GM23338 (cell line): ENCODE measurements at regions not wholly inside any gene's neighbourhood (a gene's known extent, or its start where the extent isn't known, plus 50 kb on each side); places are given as distances from the start of the nearest gene placed in this dataset.

Source experiments
- TF ChIP-seq, protein P1 (sequence below): fragments of 250-450 bp; sonication (Bioruptor Pico); IDR thresholded peaks from 2 replicates; pipeline ENCODE4 v1.5.0; 2020; ENCODE audit warnings: mild to moderate bottlenecking, moderate library complexity
- TF ChIP-seq, protein P2 (sequence below), 2 experiments: fragments of 200-600 bp in 1 of 2; sonication (generic) in 1 of 2; conservative IDR thresholded peaks; 2 replicates each; pipeline versions ENCODE4 v1.5.1 to v1.6.1; 2016 to 2017; ENCODE audit warnings: antibody characterized with exemption in 2 of 2, low read depth in 2 of 2, mild to moderate bottlenecking in 2 of 2, moderate library complexity in 1 of 2

DNA sequence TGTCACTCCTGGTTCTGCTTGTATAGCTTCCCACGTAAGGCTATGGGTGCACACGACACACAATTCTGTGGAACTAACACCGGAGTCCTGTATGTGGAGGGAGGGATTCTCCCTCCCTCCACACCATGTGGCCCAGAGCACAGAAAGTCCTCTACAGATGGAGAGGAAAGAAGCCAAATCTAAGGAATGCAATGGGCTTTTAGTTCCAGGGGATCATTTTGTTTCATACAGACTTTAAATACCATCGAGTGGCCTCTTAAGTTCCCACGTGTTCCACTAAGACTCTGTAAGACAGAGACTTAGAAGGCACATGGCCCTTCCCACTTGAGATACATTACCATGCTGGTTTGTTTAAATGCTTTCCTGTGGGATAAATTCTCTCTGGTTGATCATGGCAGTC is 156.0 kb downstream of the TGFB2 start:
- TF ChIP-seq, protein P1, sequence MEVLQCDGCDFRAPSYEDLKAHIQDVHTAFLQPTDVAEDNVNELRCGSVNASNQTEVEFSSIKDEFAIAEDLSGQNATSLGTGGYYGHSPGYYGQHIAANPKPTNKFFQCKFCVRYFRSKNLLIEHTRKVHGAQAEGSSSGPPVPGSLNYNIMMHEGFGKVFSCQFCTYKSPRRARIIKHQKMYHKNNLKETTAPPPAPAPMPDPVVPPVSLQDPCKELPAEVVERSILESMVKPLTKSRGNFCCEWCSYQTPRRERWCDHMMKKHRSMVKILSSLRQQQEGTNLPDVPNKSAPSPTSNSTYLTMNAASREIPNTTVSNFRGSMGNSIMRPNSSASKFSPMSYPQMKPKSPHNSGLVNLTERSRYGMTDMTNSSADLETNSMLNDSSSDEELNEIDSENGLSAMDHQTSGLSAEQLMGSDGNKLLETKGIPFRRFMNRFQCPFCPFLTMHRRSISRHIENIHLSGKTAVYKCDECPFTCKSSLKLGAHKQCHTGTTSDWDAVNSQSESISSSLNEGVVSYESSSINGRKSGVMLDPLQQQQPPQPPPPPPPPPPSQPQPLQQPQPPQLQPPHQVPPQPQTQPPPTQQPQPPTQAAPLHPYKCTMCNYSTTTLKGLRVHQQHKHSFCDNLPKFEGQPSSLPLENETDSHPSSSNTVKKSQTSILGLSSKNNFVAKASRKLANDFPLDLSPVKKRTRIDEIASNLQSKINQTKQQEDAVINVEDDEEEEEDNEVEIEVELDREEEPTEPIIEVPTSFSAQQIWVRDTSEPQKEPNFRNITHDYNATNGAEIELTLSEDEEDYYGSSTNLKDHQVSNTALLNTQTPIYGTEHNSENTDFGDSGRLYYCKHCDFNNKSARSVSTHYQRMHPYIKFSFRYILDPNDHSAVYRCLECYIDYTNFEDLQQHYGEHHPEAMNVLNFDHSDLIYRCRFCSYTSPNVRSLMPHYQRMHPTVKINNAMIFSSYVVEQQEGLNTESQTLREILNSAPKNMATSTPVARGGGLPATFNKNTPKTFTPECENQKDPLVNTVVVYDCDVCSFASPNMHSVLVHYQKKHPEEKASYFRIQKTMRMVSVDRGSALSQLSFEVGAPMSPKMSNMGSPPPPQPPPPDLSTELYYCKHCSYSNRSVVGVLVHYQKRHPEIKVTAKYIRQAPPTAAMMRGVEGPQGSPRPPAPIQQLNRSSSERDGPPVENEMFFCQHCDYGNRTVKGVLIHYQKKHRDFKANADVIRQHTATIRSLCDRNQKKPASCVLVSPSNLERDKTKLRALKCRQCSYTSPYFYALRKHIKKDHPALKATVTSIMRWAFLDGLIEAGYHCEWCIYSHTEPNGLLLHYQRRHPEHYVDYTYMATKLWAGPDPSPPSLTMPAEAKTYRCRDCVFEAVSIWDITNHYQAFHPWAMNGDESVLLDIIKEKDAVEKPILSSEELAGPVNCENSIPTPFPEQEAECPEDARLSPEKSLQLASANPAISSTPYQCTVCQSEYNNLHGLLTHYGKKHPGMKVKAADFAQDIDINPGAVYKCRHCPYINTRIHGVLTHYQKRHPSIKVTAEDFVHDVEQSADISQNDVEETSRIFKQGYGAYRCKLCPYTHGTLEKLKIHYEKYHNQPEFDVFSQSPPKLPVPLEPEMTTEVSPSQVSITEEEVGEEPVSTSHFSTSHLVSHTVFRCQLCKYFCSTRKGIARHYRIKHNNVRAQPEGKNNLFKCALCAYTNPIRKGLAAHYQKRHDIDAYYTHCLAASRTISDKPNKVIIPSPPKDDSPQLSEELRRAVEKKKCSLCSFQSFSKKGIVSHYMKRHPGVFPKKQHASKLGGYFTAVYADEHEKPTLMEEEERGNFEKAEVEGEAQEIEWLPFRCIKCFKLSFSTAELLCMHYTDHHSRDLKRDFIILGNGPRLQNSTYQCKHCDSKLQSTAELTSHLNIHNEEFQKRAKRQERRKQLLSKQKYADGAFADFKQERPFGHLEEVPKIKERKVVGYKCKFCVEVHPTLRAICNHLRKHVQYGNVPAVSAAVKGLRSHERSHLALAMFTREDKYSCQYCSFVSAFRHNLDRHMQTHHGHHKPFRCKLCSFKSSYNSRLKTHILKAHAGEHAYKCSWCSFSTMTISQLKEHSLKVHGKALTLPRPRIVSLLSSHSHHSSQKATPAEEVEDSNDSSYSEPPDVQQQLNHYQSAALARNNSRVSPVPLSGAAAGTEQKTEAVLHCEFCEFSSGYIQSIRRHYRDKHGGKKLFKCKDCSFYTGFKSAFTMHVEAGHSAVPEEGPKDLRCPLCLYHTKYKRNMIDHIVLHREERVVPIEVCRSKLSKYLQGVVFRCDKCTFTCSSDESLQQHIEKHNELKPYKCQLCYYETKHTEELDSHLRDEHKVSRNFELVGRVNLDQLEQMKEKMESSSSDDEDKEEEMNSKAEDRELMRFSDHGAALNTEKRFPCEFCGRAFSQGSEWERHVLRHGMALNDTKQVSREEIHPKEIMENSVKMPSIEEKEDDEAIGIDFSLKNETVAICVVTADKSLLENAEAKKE, result no peak
- TF ChIP-seq, protein P2, sequence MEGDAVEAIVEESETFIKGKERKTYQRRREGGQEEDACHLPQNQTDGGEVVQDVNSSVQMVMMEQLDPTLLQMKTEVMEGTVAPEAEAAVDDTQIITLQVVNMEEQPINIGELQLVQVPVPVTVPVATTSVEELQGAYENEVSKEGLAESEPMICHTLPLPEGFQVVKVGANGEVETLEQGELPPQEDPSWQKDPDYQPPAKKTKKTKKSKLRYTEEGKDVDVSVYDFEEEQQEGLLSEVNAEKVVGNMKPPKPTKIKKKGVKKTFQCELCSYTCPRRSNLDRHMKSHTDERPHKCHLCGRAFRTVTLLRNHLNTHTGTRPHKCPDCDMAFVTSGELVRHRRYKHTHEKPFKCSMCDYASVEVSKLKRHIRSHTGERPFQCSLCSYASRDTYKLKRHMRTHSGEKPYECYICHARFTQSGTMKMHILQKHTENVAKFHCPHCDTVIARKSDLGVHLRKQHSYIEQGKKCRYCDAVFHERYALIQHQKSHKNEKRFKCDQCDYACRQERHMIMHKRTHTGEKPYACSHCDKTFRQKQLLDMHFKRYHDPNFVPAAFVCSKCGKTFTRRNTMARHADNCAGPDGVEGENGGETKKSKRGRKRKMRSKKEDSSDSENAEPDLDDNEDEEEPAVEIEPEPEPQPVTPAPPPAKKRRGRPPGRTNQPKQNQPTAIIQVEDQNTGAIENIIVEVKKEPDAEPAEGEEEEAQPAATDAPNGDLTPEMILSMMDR (conservative IDR thresholded peaks at IDR 0.05; ENCODE audit: low read depth in 2 of 2), result no peak
